ENCODE measurements at regions not wholly inside any gene's neighbourhood (a gene's known extent, or its start where the extent isn't known, plus 50 kb on each side); places are given as distances from the start of the nearest gene placed in this dataset.

- WGBS, 2 donors = 79 to 93% methylated on average over 2 of the region's 2 CpGs
- DNase-seq (no peak), ATAC-seq (no peak)
- Histone ChIP-seq H3K4me3 (no peak overlapping the region), H3K9me3 (no peaks in the 10 kb centered on the region), H3K36me3 (no peaks in the 10 kb centered on the region), H3K4me1 (no peaks in the 10 kb centered on the region), H3K27me3 (peaks cover 0 to 7% (median 0%) of the 10 kb centered on the region in 7 donors), H3K27ac (no peak overlapping the region)
- intact Hi-C loops (cut with DNase I) = no loop called here
- no peak for TF ChIP-seq CTCF (IDR thresholded peaks at IDR 0.05)
Measured at GRCh38 chrX:42491137-42491907, 286.6 kb downstream of the PPP1R2C start.

GRCh38 chrX:42490111-42490510 lies 287.9 kb downstream of the PPP1R2C start:
- no peaks in the 10 kb centered on the region for H3K9me3 ChIP-seq
- intact Hi-C loops (cut with DNase I) = no loop called here
- no peak for TF ChIP-seq CTCF (IDR thresholded peaks at IDR 0.05)
- no peak overlapping the region for H3K4me3 ChIP-seq
- no peaks in the 10 kb centered on the region for H3K4me1 ChIP-seq
- DNase-seq (no peak), ATAC-seq (no peak)
- H3K36me3 ChIP-seq = no peaks in the 10 kb centered on the region
- WGBS, 2 donors = 79 to 83% methylated on average over 3 of the region's 3 CpGs
- H3K27ac ChIP-seq = no peak overlapping the region
- peaks cover 0 to 6% (median 0%) of the 10 kb centered on the region in 7 donors for H3K27me3 ChIP-seq

- H3K27me3 ChIP-seq = peaks cover 0 to 5% (median 0%) of the 10 kb centered on the region in 7 donors
- no peaks in the 10 kb centered on the region for H3K4me1 ChIP-seq
- WGBS, 2 donors = 35% methylated on average over 2 of the region's 2 CpGs
- no peaks in the 10 kb centered on the region for H3K36me3 ChIP-seq
- no peak overlapping the region for H3K27ac ChIP-seq
- DNase-seq = no peak
- intact Hi-C loops (cut with DNase I) = no loop called here
- H3K9me3 ChIP-seq = no peaks in the 10 kb centered on the region
- no peak for TF ChIP-seq CTCF (IDR thresholded peaks at IDR 0.05)
- H3K4me3 ChIP-seq = no peak overlapping the region
- no peak for ATAC-seq
Measured at GRCh38 chrX:42485601-42486000, 292.4 kb downstream of the PPP1R2C start.

GRCh38 chrX:42484233-42484632 lies 293.7 kb downstream of the PPP1R2C start:
- Histone ChIP-seq H3K4me1 (no peaks in the 10 kb centered on the region), H3K9me3 (no peaks in the 10 kb centered on the region), H3K27me3 (peaks cover 0 to 5% (median 0%) of the 10 kb centered on the region in 7 donors), H3K4me3 (no peak overlapping the region), H3K36me3 (no peaks in the 10 kb centered on the region), H3K27ac (no peak overlapping the region)
- WGBS, 2 donors = 95 to 100% methylated on average over 1 of the region's 1 CpG
- intact Hi-C loops (cut with DNase I) = no loop called here
- no peak for TF ChIP-seq CTCF (IDR thresholded peaks at IDR 0.05)
- ATAC-seq (no peak), DNase-seq (no peak)

All from heart right ventricle (tissue), 16 donors.